ENCODE measurements at regions not wholly inside any gene's neighbourhood (a gene's known extent, or its start where the extent isn't known, plus 50 kb on each side); places are given as distances from the start of the nearest gene placed in this dataset.

DNA sequence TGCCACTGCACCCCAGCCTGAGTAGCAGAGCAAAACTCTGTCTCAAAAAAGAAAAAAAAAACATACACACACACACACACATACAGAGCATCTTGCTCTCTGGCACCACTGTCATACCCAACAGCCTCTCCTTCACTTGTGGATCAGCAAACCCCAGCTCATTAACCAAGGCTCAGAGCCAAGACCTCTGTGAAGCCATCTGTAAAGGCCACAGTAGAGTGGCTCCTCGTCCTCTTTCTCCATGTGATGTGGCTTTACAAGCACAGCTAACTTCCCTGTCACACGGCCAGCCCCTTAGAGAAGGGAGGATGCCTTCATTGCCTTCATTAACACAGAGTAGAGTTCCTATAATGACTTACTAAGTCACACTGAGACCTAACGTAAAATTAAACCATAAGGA, 62.7 kb upstream of the LSM14A start:
- Mint-ChIP-seq H3K4me1 (ENCODE audit: low read depth) (no peaks in the 10 kb centered on the region), H3K36me3 (ENCODE audit: low read depth) (no peaks in the 10 kb centered on the region), H3K9me3 (no peaks in the 10 kb centered on the region), H3K27ac (no peak overlapping the region), H3K27me3 (ENCODE audit: low read depth) (no peaks in the 10 kb centered on the region), H3K4me3 (no peak overlapping the region)
- CTCF ChIA-PET = interaction anchor here (1.4 to 2.0 kb wide), 2 partner anchors 11 to 68 kb away, joined by 3 to 5 read pairs; no protein-coding TSS in a partner anchor
- no peak for DNase-seq
- intact Hi-C loops (cut with micrococcal nuclease) = no loop called here

DNA sequence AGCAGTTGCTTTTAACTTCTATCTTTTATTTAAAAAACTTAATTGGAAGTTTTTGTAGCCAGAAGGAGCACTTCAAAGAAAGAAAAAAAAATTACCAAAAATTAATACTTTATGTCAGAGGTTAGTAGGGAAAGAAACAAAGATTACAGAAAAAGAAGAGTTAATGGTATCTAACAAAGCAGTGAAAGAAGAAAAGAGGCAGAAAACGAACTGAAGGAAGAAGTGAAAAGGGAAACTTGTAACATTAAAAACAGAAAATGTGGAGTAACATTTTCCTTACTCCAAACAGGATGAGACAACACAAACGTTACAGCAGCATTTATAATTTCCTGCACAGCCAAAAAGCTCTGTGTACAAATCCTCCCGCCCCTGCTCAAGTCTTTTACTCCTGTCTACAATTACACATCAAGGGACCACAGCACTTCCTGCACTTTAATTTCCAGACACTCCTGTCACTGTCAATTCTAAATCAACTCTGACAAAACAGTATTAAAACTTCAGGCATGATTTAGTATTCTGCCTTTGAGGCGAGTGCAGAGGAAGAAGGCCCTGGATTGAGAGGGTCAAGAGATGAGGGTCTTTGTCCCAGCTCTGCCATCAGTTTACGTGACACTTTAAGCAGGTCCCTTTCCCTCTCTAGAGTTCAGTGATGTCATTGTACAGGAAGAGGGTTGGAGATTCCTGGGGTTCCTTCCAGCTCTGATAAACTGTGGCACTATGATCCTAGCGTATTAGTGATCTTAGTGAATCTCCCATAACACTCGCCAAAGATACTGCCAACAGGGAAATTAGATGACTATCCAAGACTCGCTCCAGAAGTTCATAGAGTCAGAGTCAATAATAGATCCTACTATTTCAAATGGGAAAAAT, 53.2 kb upstream of the LSM14A start:
- CTCF ChIA-PET = interaction anchor here (0.5 to 5.9 kb wide), 10 partner anchors 15 to 341 kb away, joined by 3 to 44 read pairs (median 4); no protein-coding TSS in a partner anchor

DNA sequence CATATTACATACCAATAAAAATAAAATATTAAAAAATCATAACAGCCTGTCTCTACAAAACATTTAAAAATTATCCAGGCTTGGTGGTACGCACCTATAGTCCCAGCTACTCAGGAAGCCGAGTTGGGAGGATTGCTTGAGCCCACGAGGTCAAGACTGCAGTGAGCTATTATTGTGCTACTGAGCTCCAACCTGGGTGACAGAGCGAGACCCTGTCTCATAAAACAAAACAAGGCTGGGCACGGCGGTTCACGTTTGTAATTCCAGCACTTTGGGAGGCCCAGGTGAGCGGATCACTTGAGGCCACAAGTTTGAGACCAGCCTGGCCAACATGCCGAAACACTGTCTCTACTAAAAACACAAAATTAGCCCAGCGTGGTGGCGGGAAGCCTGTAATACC, 52.2 kb upstream of the LSM14A start:
- intact Hi-C loops (cut with micrococcal nuclease) = loop anchor here (2.0 kb wide), 1 partner anchor 227 kb away; no protein-coding TSS in a partner anchor
- CTCF ChIA-PET = interaction anchor here (1.0 to 5.9 kb wide), 9 partner anchors 10 to 342 kb away, joined by 3 to 44 read pairs (median 4); no protein-coding TSS in a partner anchor
- Mint-ChIP-seq H3K27ac (no peak overlapping the region), H3K4me3 (no peak overlapping the region), H3K36me3 (ENCODE audit: low read depth) (no peaks in the 10 kb centered on the region), H3K27me3 (ENCODE audit: low read depth) (no peaks in the 10 kb centered on the region), H3K4me1 (ENCODE audit: low read depth) (peaks cover 27% of the 10 kb centered on the region), H3K9me3 (no peaks in the 10 kb centered on the region)
- DNase-seq = no peak

More for the DNA sequence above, 53.2 kb upstream of the LSM14A start:
- intact Hi-C loops (cut with micrococcal nuclease) = no loop called here
- peak; percentile 43 for DNase-seq
- Mint-ChIP-seq H3K36me3 (ENCODE audit: low read depth) (no peaks in the 10 kb centered on the region), H3K4me3 (no peak overlapping the region), H3K4me1 (ENCODE audit: low read depth) (peaks cover 27% of the 10 kb centered on the region), H3K27me3 (ENCODE audit: low read depth) (no peaks in the 10 kb centered on the region), H3K27ac (no peak overlapping the region), H3K9me3 (no peaks in the 10 kb centered on the region)

DNA sequence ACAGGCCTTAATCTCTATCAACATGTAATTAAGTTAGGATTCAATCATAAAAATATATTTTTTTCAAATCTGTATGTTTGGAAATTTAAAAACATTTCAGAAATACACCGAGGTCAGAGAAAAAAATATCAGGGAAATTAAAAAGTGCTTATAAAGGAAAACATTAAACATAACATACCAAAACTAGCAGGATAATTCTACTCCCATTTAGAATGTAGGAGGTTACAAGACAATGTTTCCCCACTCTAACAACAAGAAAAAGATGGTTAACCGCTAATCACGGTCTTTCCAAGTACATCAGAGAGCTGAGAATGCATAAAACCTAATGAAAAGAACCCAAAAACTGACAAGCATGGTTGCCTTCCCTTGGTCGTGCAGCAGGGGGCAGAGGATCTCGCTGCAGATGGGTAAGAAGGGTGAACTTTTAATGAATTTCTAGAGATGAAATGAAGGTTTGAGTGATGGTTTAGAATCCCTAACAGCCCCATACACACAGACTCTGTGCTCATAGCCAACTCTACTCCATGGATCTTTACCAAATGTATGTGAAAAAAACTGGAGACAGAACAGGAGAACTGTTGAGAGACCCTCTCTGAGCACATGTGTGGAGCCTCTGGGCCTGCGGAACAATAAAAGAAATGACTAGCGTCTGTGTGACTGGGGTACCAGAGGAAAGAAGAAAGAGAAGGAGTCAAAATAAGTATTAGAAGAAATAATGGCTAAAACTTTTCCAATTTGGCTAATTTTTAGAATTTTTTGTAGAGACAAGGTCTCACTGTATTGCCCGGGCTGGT, 51.3 kb upstream of the LSM14A start:
- Mint-ChIP-seq H3K27ac (no peak overlapping the region), H3K9me3 (no peaks in the 10 kb centered on the region), H3K27me3 (ENCODE audit: low read depth) (no peaks in the 10 kb centered on the region), H3K4me3 (no peak overlapping the region), H3K4me1 (ENCODE audit: low read depth) (peaks cover 27% of the 10 kb centered on the region), H3K36me3 (ENCODE audit: low read depth) (no peaks in the 10 kb centered on the region)
- intact Hi-C loops (cut with micrococcal nuclease) = loop anchor here (1.0 to 2.0 kb wide), 3 partner anchors 24 to 226 kb away; no protein-coding TSS in a partner anchor
- CTCF ChIA-PET = interaction anchor here (0.7 to 5.9 kb wide), 9 partner anchors 9 to 343 kb away, joined by 3 to 44 read pairs (median 4); no protein-coding TSS in a partner anchor
- peak; percentile 77 for DNase-seq
